Omental fat pad (tissue), 3 donors: ENCODE measurements at regions not wholly inside any gene's neighbourhood (a gene's known extent, or its start where the extent isn't known, plus 50 kb on each side); places are given as distances from the start of the nearest gene placed in this dataset.

Experiments
- ATAC-seq: fragments of 150-250 bp; one replicate; pipeline ENCODE4 v1.9.1; 2016; ENCODE audit warnings: mild to moderate bottlenecking, moderate library complexity; ENCODE audit not compliant: low FRiP score
- DNase-seq: peaks from one replicate; pipeline ENCODE4 v3.0.0-alpha.2; 2019; ENCODE audit warnings: low spot score
- TF ChIP-seq, protein P1 (sequence below), 3 donors: fragments of 450-650 bp; IDR thresholded peaks; one replicate each; pipeline ENCODE4 v1.5.1; 2016 to 2017; ENCODE audit warnings: antibody characterized with exemption in 3 of 3, mild to moderate bottlenecking in 3 of 3, moderate library complexity in 2 of 3

DNA sequence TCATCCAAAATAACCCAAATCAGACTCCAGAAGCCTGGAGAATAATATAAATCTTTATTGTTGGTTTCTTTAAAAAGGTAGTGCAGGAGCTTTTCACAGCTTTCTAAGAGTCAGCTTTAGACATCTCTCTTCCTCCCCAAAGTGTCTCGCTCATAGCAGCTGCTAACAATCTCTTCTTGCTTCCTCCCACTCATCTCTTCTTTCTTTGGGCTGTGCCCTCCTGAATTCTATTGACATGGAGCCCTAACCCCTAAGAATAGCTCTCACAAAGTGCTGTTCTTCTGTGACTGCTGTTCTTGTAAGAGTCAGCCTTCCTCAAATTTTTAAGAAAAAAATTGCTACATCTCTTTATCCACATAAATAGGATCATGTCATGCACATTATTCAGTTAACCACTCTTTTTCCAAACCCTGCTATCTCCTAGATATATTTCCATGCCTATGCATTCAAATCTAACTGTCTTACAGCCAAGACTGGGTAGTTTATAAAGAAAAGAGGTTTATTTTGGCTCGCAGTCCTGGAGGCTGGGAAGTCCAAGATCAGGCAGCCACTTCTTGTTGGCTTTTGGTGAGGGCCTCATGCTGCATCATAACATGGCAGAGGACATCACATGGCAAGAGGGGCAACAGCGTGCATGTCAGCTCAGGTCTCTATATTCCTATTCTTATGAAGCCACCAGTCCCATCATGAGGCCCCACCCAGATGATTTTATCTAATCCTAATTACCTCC, 301.0 kb upstream of the POU3F1 start:
- no peak for ATAC-seq
- no peak for DNase-seq
- TF ChIP-seq, protein P1, sequence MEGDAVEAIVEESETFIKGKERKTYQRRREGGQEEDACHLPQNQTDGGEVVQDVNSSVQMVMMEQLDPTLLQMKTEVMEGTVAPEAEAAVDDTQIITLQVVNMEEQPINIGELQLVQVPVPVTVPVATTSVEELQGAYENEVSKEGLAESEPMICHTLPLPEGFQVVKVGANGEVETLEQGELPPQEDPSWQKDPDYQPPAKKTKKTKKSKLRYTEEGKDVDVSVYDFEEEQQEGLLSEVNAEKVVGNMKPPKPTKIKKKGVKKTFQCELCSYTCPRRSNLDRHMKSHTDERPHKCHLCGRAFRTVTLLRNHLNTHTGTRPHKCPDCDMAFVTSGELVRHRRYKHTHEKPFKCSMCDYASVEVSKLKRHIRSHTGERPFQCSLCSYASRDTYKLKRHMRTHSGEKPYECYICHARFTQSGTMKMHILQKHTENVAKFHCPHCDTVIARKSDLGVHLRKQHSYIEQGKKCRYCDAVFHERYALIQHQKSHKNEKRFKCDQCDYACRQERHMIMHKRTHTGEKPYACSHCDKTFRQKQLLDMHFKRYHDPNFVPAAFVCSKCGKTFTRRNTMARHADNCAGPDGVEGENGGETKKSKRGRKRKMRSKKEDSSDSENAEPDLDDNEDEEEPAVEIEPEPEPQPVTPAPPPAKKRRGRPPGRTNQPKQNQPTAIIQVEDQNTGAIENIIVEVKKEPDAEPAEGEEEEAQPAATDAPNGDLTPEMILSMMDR (IDR thresholded peaks at IDR 0.05) = no peak

DNA sequence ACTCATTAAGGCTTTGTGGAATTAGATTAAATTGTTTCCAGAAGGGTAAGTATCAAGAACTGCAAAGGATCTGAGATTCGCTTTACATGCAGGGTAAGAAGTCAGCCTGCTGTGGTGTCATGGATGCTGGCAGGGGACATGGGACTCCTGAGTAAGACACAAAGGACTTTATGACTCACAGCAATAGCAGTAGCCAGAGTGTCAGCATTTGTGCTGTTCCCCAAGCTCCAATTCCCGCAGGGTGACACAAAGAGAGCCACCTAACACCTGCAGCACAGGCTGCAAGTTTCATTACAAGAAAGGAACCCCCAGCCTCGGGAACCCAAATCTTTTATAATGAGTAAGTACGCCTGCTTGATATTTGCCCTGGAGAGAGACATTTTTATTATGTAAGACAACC, 298.1 kb upstream of the POU3F1 start:
- TF ChIP-seq, protein P1 (IDR thresholded peaks at IDR 0.05) = no peak
- DNase-seq (no peak), ATAC-seq (no peak)

DNA sequence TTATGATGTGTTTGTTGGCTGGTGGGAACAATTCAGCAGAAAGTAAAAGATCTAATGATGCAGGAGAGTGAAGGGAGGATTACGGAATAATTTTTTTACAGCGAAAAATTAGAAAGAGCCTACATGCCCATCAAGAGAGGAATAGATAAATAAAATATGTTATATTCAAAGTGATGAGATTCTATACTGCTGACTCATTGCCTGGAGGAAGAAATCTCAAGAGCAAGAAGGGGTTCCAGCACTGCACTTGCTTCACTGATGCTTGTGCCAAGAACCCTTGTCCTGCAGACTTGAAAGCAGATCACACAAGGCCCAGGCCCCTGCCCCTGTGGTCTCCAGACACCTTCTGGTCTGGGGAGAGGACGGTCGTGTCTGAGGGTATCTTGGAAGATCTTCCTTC, 295.1 kb upstream of the POU3F1 start:
- ATAC-seq (no peak), DNase-seq (no peak)
- TF ChIP-seq, protein P1 (IDR thresholded peaks at IDR 0.05) = no peak

DNA sequence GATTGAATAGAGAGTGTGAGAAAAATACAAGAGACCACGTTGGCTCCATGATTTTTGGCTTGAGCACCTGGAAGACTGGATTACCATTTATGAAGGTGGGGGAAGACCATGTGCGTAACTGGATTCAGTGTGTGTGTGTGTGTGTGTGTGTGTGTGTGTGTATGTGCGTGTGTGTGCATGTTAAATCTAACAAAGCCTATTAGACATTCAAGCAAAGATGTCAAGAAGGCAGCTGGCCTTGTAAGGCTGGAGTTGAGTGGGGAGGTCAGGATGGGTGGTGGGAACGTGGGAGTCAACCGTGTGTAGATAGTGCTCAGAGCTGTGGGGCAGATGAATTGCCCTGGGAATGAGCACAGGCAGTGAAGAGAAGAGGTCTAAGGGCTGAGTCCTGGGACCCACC, 293.8 kb upstream of the POU3F1 start:
- ATAC-seq (no peak), DNase-seq (no peak)
- TF ChIP-seq, protein P1 (IDR thresholded peaks at IDR 0.05) = no peak

DNA sequence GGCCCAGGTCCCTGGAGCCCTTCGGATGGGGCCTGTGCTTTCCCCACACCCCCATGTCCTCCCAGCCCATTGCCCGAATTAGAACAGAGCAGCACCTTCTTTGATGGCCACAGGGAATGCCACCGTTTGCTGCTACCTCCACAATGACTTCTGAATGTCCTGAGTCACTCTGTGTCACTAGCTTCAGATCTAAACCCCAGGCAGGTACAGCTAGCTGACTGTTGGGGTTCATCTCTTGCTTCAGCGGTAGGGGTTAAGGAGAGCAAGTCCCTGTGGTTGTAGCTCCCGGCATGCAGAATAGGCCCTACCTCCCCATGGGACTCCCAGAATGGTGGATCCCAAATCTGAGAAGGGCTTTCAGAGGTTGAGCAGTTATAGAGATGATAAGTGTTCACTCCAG, 291.1 kb upstream of the POU3F1 start:
- ATAC-seq (no peak), DNase-seq (no peak)
- TF ChIP-seq, protein P1 (IDR thresholded peaks at IDR 0.05) = no peak

DNA sequence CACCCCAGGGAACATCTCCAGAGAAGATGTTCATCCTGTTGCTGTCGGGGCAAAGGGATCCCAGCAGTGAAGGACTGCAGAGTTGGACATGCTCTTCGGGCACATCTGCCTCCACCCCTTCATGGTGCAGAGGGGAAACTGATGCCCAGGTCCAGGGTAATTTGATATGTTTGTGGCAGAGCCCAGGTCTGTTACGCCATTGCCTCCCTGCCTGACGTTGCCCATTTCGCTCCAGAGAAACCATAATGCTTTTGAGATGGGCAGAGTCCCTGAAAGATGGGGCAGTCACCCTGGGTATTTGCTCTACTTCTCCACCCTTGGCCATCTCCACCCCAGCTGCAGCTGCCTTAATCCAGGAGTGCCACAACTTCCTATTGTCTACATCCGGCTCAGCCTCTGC, 290.4 kb upstream of the POU3F1 start:
- TF ChIP-seq, protein P1 (IDR thresholded peaks at IDR 0.05) = no peak
- ATAC-seq (no peak), DNase-seq (no peak)

DNA sequence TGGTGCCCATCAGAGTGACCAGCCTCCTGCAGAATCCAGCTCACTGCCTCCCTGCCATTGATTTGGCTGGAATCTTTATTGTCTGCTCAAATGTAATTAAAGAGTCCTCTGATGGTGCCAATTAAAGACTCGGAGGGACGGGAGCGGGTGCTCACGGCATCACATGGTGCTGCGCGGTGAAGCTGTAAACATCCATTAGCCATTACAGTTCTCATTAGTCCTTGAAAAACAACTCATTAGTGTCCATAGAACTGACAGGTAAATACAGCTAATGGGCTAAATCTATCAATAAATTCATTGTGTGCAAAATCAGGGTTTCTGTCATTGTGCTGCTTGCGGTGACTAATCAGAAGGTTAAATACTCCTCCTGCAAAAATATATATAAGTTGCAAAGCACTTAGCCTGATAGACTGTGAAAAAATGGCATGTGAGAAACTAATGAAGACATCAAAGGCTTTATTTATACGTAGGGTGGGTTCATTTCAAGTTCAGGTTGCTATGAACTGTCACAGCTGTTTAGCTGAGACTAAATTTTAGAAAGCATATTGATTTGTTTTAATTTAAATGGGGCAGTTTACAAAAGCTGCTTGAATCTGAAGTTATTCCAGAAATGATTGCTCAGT, 289.8 kb upstream of the POU3F1 start:
- ATAC-seq (no peak), DNase-seq (no peak)
- TF ChIP-seq, protein P1 (IDR thresholded peaks at IDR 0.05) = no peak
